GM18519 (cell line): ENCODE measurements at regions not wholly inside any gene's neighbourhood (a gene's known extent, or its start where the extent isn't known, plus 50 kb on each side); places are given as distances from the start of the nearest gene placed in this dataset.
"Not testable (repeated sequence)": the region's sequence is repeated elsewhere in the genome, so short reads cannot be mapped to it uniquely, and the experiment has no call there.

Source experiments
- ATAC-seq: cut with Tn5 transposase; IDR thresholded peaks from one replicate; pipeline ENCODE4 v1.9.1; 2021; ENCODE audit warnings: mild to moderate bottlenecking, moderate library complexity; ENCODE audit not compliant: unreplicated experiment, low FRiP score

DNA sequence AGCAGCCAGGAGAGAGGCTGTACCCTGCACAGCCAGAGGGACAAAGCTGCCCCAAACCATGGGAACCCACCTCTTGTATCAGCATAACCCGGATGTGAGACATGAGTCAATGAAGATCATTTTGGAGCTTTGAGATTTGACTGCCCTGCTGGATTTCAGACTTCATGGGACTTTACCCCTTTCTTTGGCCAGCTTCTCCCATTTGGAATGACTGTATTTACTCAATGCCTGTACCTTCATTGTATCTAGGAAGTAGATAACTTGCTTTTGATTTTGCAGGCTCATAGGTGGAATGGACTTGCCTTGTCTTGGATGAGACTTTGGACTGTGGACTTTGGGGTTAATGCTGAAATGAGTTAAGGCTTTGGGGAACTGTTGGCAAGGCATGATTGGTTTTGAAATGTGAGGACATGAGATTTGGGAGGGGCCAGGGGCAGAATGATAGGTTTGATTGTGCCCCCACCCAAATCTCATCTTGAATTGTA, 616.2 kb downstream of the RWDD3 start:
- no peak for ATAC-seq

DNA sequence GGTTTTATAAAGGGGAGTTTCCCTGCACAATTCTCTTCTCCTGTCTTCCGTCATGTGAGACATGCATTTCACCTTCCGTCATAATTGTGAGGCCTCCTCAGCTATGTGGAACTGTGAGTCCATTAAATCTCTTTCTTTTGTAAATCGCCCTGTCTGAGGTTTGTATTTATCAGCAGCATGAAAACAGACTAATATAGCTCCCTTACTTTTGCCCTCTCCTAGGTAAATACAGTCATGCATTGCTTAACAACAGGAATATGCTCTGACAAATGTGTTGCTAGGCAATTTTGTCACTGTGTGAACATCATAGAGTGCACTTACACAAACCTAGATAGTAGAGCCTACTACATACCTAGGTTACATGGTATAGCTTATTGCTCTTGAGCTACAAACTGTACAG, 616.8 kb downstream of the RWDD3 start:
- no peak for ATAC-seq

- ATAC-seq: no peak
Observed at GRCh38 chr1:95852483-95853070, 618.6 kb downstream of the RWDD3 start.

- no peak for ATAC-seq
Observed at GRCh38 chr1:95854457-95854856, 620.4 kb downstream of the RWDD3 start.

DNA sequence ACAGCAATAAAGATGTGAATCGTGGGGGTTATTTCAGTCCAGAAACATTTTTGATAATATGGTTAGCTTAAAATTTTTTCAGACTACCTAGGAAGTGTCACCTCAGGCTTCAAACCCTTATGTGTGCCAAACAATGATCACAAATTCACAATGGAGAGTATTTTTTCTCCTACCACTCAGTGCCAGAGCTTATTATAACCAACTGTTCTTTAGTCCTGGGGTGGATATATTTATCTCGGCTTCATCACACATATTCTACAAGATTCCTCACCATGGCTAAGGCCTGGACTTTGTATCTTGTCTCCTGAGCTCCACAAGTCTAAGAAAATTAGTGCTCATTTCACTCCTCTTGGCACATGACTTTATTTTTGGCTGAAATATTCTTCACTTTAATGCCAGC, 629.1 kb downstream of the RWDD3 start:
- ATAC-seq: no peak

- no peak for ATAC-seq
Observed at GRCh38 chr1:95865769-95866168, 631.8 kb downstream of the RWDD3 start.

GRCh38 chr1:95876276-95876675, 642.3 kb downstream of the RWDD3 start:
- ATAC-seq: no peak

GRCh38 chr1:95879498-95880050, 645.6 kb downstream of the RWDD3 start:
- no peak for ATAC-seq

GRCh38 chr1:95888941-95889390, 655.0 kb downstream of the RWDD3 start:
- ATAC-seq: no peak

DNA sequence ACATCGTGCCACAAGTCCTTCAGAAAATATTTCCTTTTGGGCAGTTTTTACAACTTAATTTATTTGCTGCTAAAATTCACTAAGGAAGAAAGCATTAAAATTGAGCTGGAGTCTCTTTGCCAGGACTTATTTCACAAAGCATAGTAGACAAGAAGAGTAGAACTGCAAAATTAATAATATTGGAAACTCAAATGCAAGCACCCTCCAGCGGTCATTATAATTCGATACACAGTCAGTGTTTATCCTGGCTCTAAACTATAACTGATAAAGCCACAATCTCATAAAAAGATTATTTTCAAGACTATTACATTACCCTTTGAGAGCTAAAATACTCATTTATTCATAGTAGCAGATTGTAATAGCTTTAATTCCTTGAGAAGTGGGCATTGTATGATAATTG, 655.4 kb downstream of the RWDD3 start:
- no peak for ATAC-seq

DNA sequence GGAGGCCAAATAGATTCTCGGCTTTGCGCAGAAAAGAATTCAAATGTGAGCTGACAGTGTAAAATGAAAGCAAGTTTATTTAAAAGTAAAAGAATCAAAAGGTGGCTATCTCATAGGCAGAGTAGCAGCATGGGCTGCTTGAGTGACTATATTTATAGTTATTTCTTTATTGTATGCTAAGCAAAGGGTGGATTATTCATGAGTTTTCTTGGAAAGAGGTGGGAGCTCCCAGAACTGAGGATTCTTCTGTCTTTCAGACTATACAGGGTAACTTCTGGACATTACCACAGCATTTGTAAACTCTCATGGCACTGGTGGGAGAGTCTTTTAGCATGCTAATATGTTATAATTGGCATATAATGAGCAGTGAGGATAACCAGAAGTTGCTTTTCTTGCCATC, 659.9 kb downstream of the RWDD3 start:
- no peak for ATAC-seq

GRCh38 chr1:95903060-95903459, 669.0 kb downstream of the RWDD3 start:
- no peak for ATAC-seq

DNA sequence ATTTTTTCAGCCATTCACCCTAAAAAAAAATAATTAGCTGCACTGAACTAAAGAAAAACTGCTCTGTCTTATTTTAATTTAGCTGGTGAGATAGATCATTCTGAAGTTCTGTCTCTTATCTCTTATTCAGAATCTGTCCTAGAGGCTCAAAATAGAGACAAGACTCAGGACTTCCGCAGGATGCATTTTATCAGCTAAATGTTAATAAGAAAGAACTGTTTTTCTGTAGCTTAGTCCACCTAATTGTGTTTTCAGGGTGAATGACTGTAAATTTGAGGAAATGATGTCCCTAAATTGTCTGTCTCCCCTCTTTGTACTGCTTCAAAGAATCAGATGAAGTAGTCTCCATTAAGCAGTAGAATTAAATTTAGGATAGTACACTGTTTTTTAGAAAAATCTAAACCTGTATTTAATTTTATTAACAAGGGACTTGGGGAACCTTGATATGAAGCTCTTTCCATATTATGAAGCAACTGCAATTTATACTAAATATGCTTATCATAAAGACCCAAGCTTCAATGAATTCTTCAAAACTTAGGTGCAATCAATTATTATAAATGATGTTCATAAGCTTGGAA, 671.9 kb downstream of the RWDD3 start:
- ATAC-seq: no peak

- ATAC-seq: not testable (repeated sequence)
Observed at GRCh38 chr1:95911739-95912138, 677.7 kb downstream of the RWDD3 start.

DNA sequence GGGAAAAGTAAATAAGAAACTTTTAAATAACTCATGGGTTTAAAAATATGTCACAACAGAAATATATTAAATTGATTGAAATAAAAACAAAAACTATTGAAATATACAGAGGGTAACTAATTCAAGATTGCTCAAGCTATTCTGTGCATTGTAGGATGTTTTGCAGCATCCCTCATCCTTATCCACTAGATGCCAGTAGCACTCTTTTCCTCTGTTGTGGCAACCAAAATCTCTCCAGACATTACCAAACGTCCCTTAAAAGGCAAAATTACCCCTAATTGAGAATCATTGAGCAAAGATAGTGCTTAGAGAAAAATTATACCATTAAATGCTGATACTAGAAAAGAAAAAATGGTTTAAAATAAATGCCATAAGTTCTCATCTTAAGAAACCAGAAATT, 682.6 kb downstream of the RWDD3 start:
- ATAC-seq: no peak

DNA sequence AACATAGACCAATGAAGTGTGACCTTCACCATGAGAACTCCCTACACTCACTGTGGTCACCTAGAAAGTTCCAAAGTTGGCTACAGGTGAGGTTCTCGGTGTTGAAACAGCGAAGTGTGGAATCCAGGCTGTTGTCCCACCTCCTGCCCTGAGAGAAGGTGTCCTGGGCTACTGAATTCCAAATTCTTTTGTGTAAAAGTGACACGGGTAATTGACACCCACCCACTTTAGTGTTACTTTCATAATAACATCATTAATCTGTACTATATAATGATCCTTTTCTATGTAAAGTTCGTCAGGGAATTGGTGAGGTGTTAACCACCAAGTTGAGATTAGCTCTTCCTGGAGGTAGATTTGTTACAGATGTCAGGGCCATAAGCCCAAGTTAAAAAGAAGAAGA, 690.7 kb downstream of the RWDD3 start:
- no peak for ATAC-seq

DNA sequence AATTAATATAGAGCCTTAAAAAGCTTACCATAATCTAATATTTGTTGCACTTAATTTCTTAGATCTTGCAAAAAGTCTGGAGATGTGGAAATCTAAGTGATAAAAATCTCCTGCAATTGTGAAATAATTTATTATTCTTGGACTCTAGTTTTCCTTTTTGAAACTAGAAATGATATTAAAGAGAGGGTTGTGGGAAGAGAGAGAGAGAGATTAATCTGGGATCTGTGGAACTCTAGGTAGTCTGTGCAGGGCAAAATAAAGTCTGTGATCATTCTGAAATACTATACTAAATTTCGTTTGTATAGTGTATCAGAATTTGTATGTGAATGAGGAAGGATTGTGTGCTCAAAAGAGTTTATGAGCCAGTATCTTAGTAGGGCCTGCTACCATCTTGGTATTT, 692.3 kb downstream of the RWDD3 start:
- ATAC-seq: no peak

- ATAC-seq: no peak
Observed at GRCh38 chr1:95927061-95927460, 693.1 kb downstream of the RWDD3 start.

DNA sequence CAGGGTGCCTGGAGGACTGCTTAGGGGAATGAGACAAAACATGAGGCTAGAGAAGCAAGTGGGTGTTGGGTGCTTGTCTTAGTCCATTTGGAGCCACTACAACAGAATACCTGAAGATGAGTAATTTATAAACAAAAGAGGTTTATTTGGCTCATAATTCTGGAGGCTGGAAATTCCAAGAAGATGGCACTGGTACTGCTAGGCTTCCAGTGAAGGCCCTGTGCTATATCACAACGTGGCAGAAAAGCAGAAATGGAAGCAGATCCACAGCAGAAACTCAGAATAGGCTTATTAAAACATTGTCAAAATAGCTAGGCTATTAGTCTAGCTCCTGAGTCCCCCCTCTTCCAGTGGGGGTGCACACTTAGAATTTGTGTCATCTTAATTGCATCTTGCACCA, 701.7 kb downstream of the RWDD3 start:
- no peak for ATAC-seq

DNA sequence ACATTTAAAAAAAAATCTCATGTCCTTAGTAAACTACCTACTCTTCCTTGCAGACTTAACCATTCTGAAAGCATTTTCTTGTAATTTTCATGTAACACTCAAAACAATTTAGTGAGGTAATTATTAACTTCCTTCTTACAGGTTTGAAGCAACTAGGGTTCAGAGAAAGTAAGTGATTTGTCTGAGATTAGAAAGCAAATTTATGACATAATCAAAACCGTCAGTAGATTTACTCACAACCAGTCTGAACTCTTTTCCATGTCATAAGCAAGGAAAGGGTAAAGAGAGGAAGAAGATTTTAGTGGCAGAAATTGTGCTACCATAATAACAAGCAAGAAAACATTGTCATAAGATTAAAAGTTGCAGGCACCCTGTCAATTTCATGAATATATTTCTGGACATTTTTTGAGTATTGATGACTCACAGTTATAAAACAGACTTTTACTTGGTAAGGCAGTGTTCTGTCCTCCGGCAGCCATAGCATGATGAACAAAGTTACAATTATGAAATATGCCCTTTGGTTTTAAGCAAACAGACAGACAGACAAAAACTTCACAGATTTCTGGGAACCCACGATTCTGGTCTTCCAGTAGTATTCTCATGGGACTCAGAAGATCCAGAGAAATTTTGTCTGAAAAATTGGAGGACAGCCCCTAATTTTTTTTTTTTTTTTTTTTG, 707.2 kb downstream of the RWDD3 start:
- no peak for ATAC-seq

- no peak for ATAC-seq
Observed at GRCh38 chr1:95948023-95948422, 714.0 kb downstream of the RWDD3 start.
